Tibial nerve (tissue), 4 donors: ENCODE measurements at regions not wholly inside any gene's neighbourhood (a gene's known extent, or its start where the extent isn't known, plus 50 kb on each side); places are given as distances from the start of the nearest gene placed in this dataset.

Experiments used
- DNase-seq, 2 donors: peaks; one replicate each; pipeline ENCODE4 v3.0.0-alpha.2; 2019; ENCODE audit warnings: low spot score in 2 of 2
- H3K27ac ChIP-seq, 4 donors: fragments of 200-600 bp; sonication (generic) in 3 of 4; one replicate each; pipeline ENCODE4 v1.5.1; 2017 to 2019; ENCODE audit warnings: mild to moderate bottlenecking in 1 of 4
- H3K27me3 ChIP-seq, 2 donors: fragments of 200-600 bp; sonication (generic) in 1 of 2; one replicate each; pipeline versions ENCODE4 v1.5.1 to v1.6.0; 2017 to 2019
- H3K36me3 ChIP-seq, 3 donors: fragments of 200-600 bp; sonication (generic); one replicate each; pipeline ENCODE4 v1.5.1; 2018 to 2019
- H3K4me1 ChIP-seq, 4 donors: fragments of 200-600 bp; sonication (generic) in 3 of 4; one replicate each; pipeline ENCODE4 v1.5.1; 2017 to 2019
- H3K4me3 ChIP-seq, 4 donors: fragments of 200-600 bp; sonication (generic) in 3 of 4; one replicate each; pipeline ENCODE4 v1.5.1; 2017 to 2019; ENCODE audit warnings: mild to moderate bottlenecking in 1 of 4, moderate library complexity in 1 of 4
- H3K9me3 ChIP-seq, 4 donors: fragments of 200-600 bp; sonication (generic) in 3 of 4; one replicate each; pipeline ENCODE4 v1.5.1; 2017 to 2019
- EP300 ChIP-seq, 2 donors: sonication (generic); formaldehyde crosslinking; IDR thresholded peaks; one replicate each; pipeline ENCODE4 v1.6.1; 2017; ENCODE audit warnings: antibody characterized with exemption in 2 of 2, mild to moderate bottlenecking in 1 of 2
- POLR2A ChIP-seq, 2 donors: fragments of 450-650 bp; IDR thresholded peaks; one replicate each; pipeline ENCODE4 v1.6.1; 2017; ENCODE audit warnings: antibody characterized with exemption in 2 of 2, mild to moderate bottlenecking in 2 of 2, moderate library complexity in 2 of 2
- WGBS, 2 donors: methylation state at CpG; one replicate each; pipeline ENCODE4 v1.1.5; 2018; 5-methylcytosine and 5-hydroxymethylcytosine counted together
- TF ChIP-seq, protein P1 (sequence below), 5 experiments: fragments of 200-600 bp in 3 of 5; fragments of 450-650 bp in 2 of 5; sonication (generic) in 3 of 5; IDR thresholded peaks; one replicate each; pipeline ENCODE4 v1.5.1; 2016 to 2019; ENCODE audit warnings: antibody characterized with exemption in 5 of 5, mild to moderate bottlenecking in 3 of 5, moderate library complexity in 2 of 5

DNA sequence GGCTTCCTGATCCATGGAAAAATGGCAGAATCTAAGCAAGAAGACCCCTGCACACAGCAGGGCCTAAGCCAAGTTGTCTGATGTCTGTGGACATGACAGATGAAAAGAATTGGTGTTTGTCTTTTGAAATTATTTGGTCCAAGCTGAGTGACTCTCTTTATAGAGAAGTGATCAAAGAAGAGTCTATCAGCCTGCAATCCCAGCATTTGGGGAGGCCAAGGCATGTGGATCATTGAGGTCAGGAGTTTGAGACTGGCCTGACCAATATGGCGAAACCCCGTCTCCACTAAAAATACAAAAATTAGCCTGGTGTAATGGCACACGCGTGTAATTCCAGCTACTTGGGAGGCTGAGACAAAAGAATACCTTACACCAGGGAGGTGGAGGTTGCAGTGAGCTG, 64.8 kb upstream of the TUNAR start:
- Histone ChIP-seq H3K27ac (no peak overlapping the region), H3K4me3 (no peak overlapping the region), H3K27me3 (peaks cover 0 to 2% of the 10 kb centered on the region in 2 donors), H3K4me1 (no peaks in the 10 kb centered on the region), H3K9me3 (peaks cover 0 to 16% (median 1%) of the 10 kb centered on the region in 4 donors), H3K36me3 (no peaks in the 10 kb centered on the region)
- TF ChIP-seq, protein P1, sequence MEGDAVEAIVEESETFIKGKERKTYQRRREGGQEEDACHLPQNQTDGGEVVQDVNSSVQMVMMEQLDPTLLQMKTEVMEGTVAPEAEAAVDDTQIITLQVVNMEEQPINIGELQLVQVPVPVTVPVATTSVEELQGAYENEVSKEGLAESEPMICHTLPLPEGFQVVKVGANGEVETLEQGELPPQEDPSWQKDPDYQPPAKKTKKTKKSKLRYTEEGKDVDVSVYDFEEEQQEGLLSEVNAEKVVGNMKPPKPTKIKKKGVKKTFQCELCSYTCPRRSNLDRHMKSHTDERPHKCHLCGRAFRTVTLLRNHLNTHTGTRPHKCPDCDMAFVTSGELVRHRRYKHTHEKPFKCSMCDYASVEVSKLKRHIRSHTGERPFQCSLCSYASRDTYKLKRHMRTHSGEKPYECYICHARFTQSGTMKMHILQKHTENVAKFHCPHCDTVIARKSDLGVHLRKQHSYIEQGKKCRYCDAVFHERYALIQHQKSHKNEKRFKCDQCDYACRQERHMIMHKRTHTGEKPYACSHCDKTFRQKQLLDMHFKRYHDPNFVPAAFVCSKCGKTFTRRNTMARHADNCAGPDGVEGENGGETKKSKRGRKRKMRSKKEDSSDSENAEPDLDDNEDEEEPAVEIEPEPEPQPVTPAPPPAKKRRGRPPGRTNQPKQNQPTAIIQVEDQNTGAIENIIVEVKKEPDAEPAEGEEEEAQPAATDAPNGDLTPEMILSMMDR (IDR thresholded peaks at IDR 0.05), result no peak
- TF ChIP-seq POLR2A (IDR thresholded peaks at IDR 0.05), result no peak
- no peak for TF ChIP-seq EP300 (IDR thresholded peaks at IDR 0.05)
- no peak for DNase-seq
- WGBS, 2 donors, result 95 to 96% methylated on average over 4 of the region's 4 CpGs

DNA sequence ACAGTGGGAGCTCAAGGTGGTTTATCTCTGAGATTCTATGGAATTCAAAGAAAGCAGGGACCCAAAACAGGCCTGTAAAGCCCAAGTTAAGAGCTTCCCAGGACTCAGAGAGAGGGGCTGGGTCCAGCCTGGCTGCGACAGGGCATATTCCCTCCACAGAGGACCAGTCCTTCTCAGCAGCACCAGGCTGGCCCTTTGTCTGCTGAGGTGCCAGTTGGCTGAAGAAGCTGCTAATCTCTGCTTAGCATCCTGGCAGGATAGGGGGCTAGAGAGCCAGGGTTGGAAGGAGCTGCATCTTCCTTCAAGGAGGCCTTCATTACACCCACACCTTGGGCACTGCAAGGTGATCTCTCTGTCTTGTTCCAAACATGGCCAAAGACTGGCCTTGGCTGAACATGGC, 68.3 kb upstream of the TUNAR start:
- no peaks in the 10 kb centered on the region for H3K36me3 ChIP-seq
- H3K27me3 ChIP-seq, result no peaks in the 10 kb centered on the region
- TF ChIP-seq POLR2A (IDR thresholded peaks at IDR 0.05) (no peak), EP300 (IDR thresholded peaks at IDR 0.05) (no peak)
- TF ChIP-seq, protein P1 (IDR thresholded peaks at IDR 0.05), result no peak
- H3K9me3 ChIP-seq, result peaks cover 0 to 45% (median 4%) of the 10 kb centered on the region in 4 donors
- WGBS, 2 donors, result 91 to 100% methylated on average over 1 of the region's 1 CpG
- DNase-seq, result no peak
- H3K4me1 ChIP-seq, result no peaks in the 10 kb centered on the region
- H3K4me3 ChIP-seq, result no peak overlapping the region
- H3K27ac ChIP-seq, result no peak overlapping the region

DNA sequence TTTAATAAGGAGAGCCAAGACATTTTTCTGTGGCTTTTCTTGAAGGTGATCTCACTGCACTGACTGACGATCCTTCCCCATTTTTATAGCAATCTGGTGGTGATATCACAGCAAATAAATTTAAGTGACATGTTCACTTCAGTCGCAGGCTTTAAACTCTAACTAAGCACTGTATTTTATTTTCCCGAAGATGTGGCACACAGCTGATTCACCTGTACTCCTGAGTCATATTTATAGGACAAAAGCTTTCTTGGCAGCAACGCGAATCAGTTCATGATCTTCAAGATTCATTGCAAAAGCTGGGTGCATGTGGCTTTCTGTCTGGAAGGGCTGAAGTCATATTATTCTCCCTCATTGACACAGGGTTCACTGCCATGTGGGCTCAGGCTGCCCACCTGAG, 79.8 kb upstream of the TUNAR start:
- no peak for TF ChIP-seq POLR2A (IDR thresholded peaks at IDR 0.05)
- TF ChIP-seq EP300 (IDR thresholded peaks at IDR 0.05), result no peak
- TF ChIP-seq, protein P1 (IDR thresholded peaks at IDR 0.05), result no peak
- 71 to 87% methylated on average over 5 of the region's 5 CpGs for WGBS, 2 donors
- Histone ChIP-seq H3K4me1 (no peaks in the 10 kb centered on the region), H3K27me3 (no peaks in the 10 kb centered on the region), H3K4me3 (no peak overlapping the region), H3K27ac (no peak overlapping the region), H3K36me3 (no peaks in the 10 kb centered on the region), H3K9me3 (no peaks in the 10 kb centered on the region)
- DNase-seq, result no peak

- TF ChIP-seq, protein P1 (IDR thresholded peaks at IDR 0.05), result no peak
- no peak for TF ChIP-seq EP300 (IDR thresholded peaks at IDR 0.05)
- TF ChIP-seq POLR2A (IDR thresholded peaks at IDR 0.05), result no peak
- Histone ChIP-seq H3K9me3 (no peaks in the 10 kb centered on the region), H3K4me3 (no peak overlapping the region), H3K4me1 (no peaks in the 10 kb centered on the region), H3K27me3 (no peaks in the 10 kb centered on the region), H3K27ac (no peak overlapping the region), H3K36me3 (no peaks in the 10 kb centered on the region)
- no peak for DNase-seq
- WGBS, 2 donors, result 85 to 99% methylated on average over 3 of the region's 3 CpGs
Observed at GRCh38 chr14:95787941-95788340, 74.0 kb upstream of the TCL1A start.

DNA sequence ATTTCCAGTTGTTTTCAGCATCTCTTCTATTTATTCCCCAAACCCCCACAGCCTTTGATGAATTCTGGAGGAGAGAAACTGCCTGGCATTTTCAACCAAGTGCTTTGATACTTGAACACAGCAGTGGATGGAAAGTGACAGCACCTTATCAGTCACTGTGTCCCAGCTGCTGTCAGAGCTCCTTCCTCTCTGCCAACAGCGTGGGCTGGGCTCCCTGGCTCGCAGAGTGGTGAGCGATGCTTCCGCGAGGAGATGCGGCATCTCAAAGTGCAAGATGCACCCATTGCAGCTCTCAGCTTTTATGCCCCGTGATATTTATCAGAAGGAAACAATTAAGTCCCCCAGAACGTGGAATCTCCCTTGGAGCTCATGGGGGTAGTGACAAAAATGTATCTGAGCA, 72.6 kb upstream of the TCL1A start:
- no peaks in the 10 kb centered on the region for H3K36me3 ChIP-seq
- WGBS, 2 donors, result 77 to 81% methylated on average over 8 of the region's 8 CpGs
- no peak for DNase-seq
- H3K4me3 ChIP-seq, result no peak overlapping the region
- no peak overlapping the region for H3K27ac ChIP-seq
- H3K27me3 ChIP-seq, result no peaks in the 10 kb centered on the region
- H3K9me3 ChIP-seq, result no peaks in the 10 kb centered on the region
- no peaks in the 10 kb centered on the region for H3K4me1 ChIP-seq
- TF ChIP-seq POLR2A (IDR thresholded peaks at IDR 0.05) (no peak), EP300 (IDR thresholded peaks at IDR 0.05) (no peak)
- TF ChIP-seq, protein P1 (IDR thresholded peaks at IDR 0.05), result no peak
